ENCODE measurements at regions not wholly inside any gene's neighbourhood (a gene's known extent, or its start where the extent isn't known, plus 50 kb on each side); places are given as distances from the start of the nearest gene placed in this dataset.

DNA sequence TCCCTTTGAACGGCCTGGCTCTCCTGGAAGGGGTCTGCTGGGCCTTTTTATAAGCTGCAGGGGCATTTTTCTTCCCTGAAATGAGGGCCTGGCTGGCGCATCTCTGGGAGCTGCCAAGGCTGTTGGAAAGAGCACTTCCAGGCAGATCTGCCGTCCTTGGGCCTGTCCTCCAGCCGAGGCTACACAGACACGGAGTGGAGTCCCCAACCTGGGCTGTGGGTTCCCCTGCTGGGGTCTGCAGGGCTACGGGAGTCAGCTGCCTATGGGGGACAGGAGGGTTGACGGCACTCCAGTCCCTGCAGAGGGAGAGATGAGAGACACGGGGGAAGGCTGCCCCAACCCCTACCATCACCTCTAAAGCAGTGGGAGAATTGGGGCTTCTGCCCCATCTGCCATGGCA, 606.6 kb downstream of the TBC1D22A start:
- H3K4me3 ChIP-seq = no peak overlapping the region
- H3K27ac ChIP-seq = no peak overlapping the region
- DNase-seq (no peak), ATAC-seq (no peak)
- WGBS, 3 donors = 76 to 86% (median 77%) methylated on average over 8 of the region's 8 CpGs
- no peak for TF ChIP-seq CTCF (IDR thresholded peaks at IDR 0.05)
- intact Hi-C loops (cut with DNase I) = no loop called here
- no peaks in the 10 kb centered on the region for H3K36me3 ChIP-seq (ENCODE audit: insufficient read depth in 1 of 2, low read depth in 1 of 2)
- H3K4me1 ChIP-seq = no peaks in the 10 kb centered on the region
- H3K27me3 ChIP-seq (ENCODE audit: insufficient read depth in 3 of 3, low read length in 2 of 3) = peaks cover 0 to 3% (median 0%) of the 10 kb centered on the region in 3 donors
- no peaks in the 10 kb centered on the region for H3K9me3 ChIP-seq

- intact Hi-C loops (cut with DNase I) = no loop called here
- no peak for TF ChIP-seq CTCF (IDR thresholded peaks at IDR 0.05)
- 73 to 76% (median 76%) methylated on average over 20 to 21 of the region's 21 CpGs for WGBS, 3 donors
Observed at GRCh38 chr22:47367993-47368945, 605.8 kb downstream of the TBC1D22A start.

GRCh38 chr22:47367107-47367690, 604.7 kb downstream of the TBC1D22A start:
- H3K4me1 ChIP-seq = no peaks in the 10 kb centered on the region
- DNase-seq (no peak), ATAC-seq (no peak)
- H3K27ac ChIP-seq = no peak overlapping the region
- no peak overlapping the region for H3K4me3 ChIP-seq
- intact Hi-C loops (cut with DNase I) = no loop called here
- no peak for TF ChIP-seq CTCF (IDR thresholded peaks at IDR 0.05)
- WGBS, 3 donors = 52 to 75% (median 61%) methylated on average over 7 of the region's 7 CpGs
- peaks cover 0 to 3% (median 0%) of the 10 kb centered on the region in 3 donors for H3K27me3 ChIP-seq (ENCODE audit: insufficient read depth in 3 of 3, low read length in 2 of 3)
- no peaks in the 10 kb centered on the region for H3K36me3 ChIP-seq (ENCODE audit: insufficient read depth in 1 of 2, low read depth in 1 of 2)
- H3K9me3 ChIP-seq = peaks cover under 1% of the 10 kb centered on the region

More at GRCh38 chr22:47367993-47368945, 605.8 kb downstream of the TBC1D22A start:
- Histone ChIP-seq H3K4me1 (no peaks in the 10 kb centered on the region), H3K27ac (no peak overlapping the region), H3K27me3 (ENCODE audit: insufficient read depth in 3 of 3, low read length in 2 of 3) (peaks cover 0 to 3% (median 0%) of the 10 kb centered on the region in 3 donors), H3K9me3 (no peaks in the 10 kb centered on the region), H3K4me3 (no peak overlapping the region), H3K36me3 (ENCODE audit: insufficient read depth in 1 of 2, low read depth in 1 of 2) (no peaks in the 10 kb centered on the region)
- ATAC-seq (no peak), DNase-seq (no peak)

- Histone ChIP-seq H3K27ac (no peak overlapping the region), H3K4me3 (no peak overlapping the region), H3K9me3 (peaks cover 8% of the 10 kb centered on the region), H3K4me1 (no peaks in the 10 kb centered on the region), H3K27me3 (ENCODE audit: insufficient read depth in 3 of 3, low read length in 2 of 3) (no peaks in the 10 kb centered on the region), H3K36me3 (ENCODE audit: insufficient read depth in 1 of 2, low read depth in 1 of 2) (no peaks in the 10 kb centered on the region)
- ATAC-seq (no peak), DNase-seq (no peak)
- intact Hi-C loops (cut with DNase I) = no loop called here
- 69 to 74% (median 73%) methylated on average over 17 of the region's 17 CpGs for WGBS, 3 donors
- TF ChIP-seq CTCF (IDR thresholded peaks at IDR 0.05) = no peak
Observed at GRCh38 chr22:47366026-47366767, 603.7 kb downstream of the TBC1D22A start.

Measured in psoas muscle (tissue), 7 donors.